HG02798 (cell line): ENCODE measurements at regions not wholly inside any gene's neighbourhood (a gene's known extent, or its start where the extent isn't known, plus 50 kb on each side); places are given as distances from the start of the nearest gene placed in this dataset.

ENCODE experiments used
- ATAC-seq: cut with Tn5 transposase; IDR thresholded peaks from one replicate; pipeline ENCODE4 v1.9.1; 2021; ENCODE audit warnings: mild to moderate bottlenecking; ENCODE audit not compliant: unreplicated experiment, poor library complexity

- no peak for ATAC-seq
Observed at GRCh38 chr12:92585115-92585727, 117.6 kb upstream of the PLEKHG7 start.

- ATAC-seq, result no peak
Observed at GRCh38 chr12:92583910-92584309, 118.9 kb upstream of the PLEKHG7 start.

- no peak for ATAC-seq
Observed at GRCh38 chr12:92582893-92583292, 119.9 kb upstream of the PLEKHG7 start.

GRCh38 chr12:92582475-92582874 lies 120.3 kb upstream of the PLEKHG7 start:
- ATAC-seq, result no peak

- no peak for ATAC-seq
Observed at GRCh38 chr12:92581604-92582003, 121.2 kb upstream of the PLEKHG7 start.

GRCh38 chr12:92574911-92575570 lies 127.7 kb upstream of the PLEKHG7 start:
- no peak for ATAC-seq

GRCh38 chr12:92574051-92574783 lies 128.6 kb upstream of the PLEKHG7 start:
- no peak for ATAC-seq

GRCh38 chr12:92573104-92573503 lies 129.7 kb upstream of the PLEKHG7 start:
- ATAC-seq, result no peak

- no peak for ATAC-seq
Observed at GRCh38 chr12:92571844-92572543, 130.8 kb upstream of the PLEKHG7 start.

GRCh38 chr12:92571169-92571568 lies 131.6 kb upstream of the PLEKHG7 start:
- ATAC-seq, result no peak

- peak; percentile 88 for ATAC-seq
Observed at GRCh38 chr12:92570056-92570753, 132.6 kb upstream of the PLEKHG7 start.

GRCh38 chr12:92568691-92569090 lies 134.1 kb upstream of the PLEKHG7 start:
- ATAC-seq, result no peak

- no peak for ATAC-seq
Observed at GRCh38 chr12:92566448-92567019, 136.3 kb upstream of the PLEKHG7 start.

- ATAC-seq, result no peak
Observed at GRCh38 chr12:92563819-92564218, 139.0 kb upstream of the PLEKHG7 start.

GRCh38 chr12:92562063-92562734 lies 140.6 kb upstream of the PLEKHG7 start:
- no peak for ATAC-seq

GRCh38 chr12:92561543-92561899 lies 141.3 kb upstream of the PLEKHG7 start:
- ATAC-seq, result no peak

- no peak for ATAC-seq
Observed at GRCh38 chr12:92560713-92561542, 141.9 kb upstream of the PLEKHG7 start.

- ATAC-seq, result no peak
Observed at GRCh38 chr12:92558806-92559205, 144.0 kb upstream of the PLEKHG7 start.
